ENCODE measurements at regions not wholly inside any gene's neighbourhood (a gene's known extent, or its start where the extent isn't known, plus 50 kb on each side); places are given as distances from the start of the nearest gene placed in this dataset.

- H3K4me3 Mint-ChIP-seq: no peak overlapping the region
- H3K9me3 Mint-ChIP-seq: peaks cover 7% of the 10 kb centered on the region
- DNase-seq: no peak
- no peak overlapping the region for H3K27ac Mint-ChIP-seq
- no peaks in the 10 kb centered on the region for H3K4me1 Mint-ChIP-seq
- POLR2A ChIA-PET: no interaction called here
- CTCF ChIA-PET: no interaction called here
- H3K27me3 Mint-ChIP-seq: no peaks in the 10 kb centered on the region
- no peaks in the 10 kb centered on the region for H3K36me3 Mint-ChIP-seq (ENCODE audit: low read depth)
These were observed 270.2 kb upstream of the SYT4 start for GRCh38 chr18:43547456-43547855.

- Mint-ChIP-seq H3K27ac (no peak overlapping the region), H3K27me3 (no peaks in the 10 kb centered on the region), H3K4me3 (no peak overlapping the region), H3K36me3 (ENCODE audit: low read depth) (no peaks in the 10 kb centered on the region), H3K4me1 (no peaks in the 10 kb centered on the region), H3K9me3 (peaks cover 3% of the 10 kb centered on the region)
- no peak for DNase-seq
- ChIA-PET CTCF (no interaction called here), POLR2A (no interaction called here)
These were observed 282.2 kb upstream of the SYT4 start for GRCh38 chr18:43559507-43559906.

DNA sequence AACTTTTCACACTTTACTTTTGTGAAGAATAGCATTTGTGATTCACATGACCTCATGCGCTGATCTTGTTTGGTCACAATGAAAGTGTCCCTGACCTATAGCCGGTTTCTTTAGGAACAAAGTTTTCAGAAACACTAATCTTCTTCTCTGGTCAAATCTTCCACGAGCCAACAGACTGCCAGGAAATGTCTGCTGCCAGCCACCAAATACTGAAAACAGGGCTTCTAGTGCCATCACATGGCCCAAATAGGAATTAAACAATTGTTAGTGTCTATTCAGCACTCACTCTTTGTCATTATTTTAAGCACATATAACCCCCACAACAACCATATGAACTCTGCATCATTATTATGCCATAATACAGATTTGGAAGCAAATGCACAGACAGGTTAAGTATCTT is 286.5 kb upstream of the SYT4 start:
- no peaks in the 10 kb centered on the region for H3K4me1 Mint-ChIP-seq
- H3K9me3 Mint-ChIP-seq: no peaks in the 10 kb centered on the region
- no peak for DNase-seq
- H3K4me3 Mint-ChIP-seq: no peak overlapping the region
- no peaks in the 10 kb centered on the region for H3K36me3 Mint-ChIP-seq (ENCODE audit: low read depth)
- H3K27me3 Mint-ChIP-seq: no peaks in the 10 kb centered on the region
- POLR2A ChIA-PET: no interaction called here
- CTCF ChIA-PET: no interaction called here
- H3K27ac Mint-ChIP-seq: no peak overlapping the region

GRCh38 chr18:43570593-43570992 is 293.3 kb upstream of the SYT4 start:
- H3K9me3 Mint-ChIP-seq: no peaks in the 10 kb centered on the region
- DNase-seq: no peak
- ChIA-PET POLR2A (no interaction called here), CTCF (no interaction called here)
- H3K4me3 Mint-ChIP-seq: no peak overlapping the region
- no peaks in the 10 kb centered on the region for H3K4me1 Mint-ChIP-seq
- H3K27ac Mint-ChIP-seq: no peak overlapping the region
- no peaks in the 10 kb centered on the region for H3K36me3 Mint-ChIP-seq (ENCODE audit: low read depth)
- no peaks in the 10 kb centered on the region for H3K27me3 Mint-ChIP-seq

DNA sequence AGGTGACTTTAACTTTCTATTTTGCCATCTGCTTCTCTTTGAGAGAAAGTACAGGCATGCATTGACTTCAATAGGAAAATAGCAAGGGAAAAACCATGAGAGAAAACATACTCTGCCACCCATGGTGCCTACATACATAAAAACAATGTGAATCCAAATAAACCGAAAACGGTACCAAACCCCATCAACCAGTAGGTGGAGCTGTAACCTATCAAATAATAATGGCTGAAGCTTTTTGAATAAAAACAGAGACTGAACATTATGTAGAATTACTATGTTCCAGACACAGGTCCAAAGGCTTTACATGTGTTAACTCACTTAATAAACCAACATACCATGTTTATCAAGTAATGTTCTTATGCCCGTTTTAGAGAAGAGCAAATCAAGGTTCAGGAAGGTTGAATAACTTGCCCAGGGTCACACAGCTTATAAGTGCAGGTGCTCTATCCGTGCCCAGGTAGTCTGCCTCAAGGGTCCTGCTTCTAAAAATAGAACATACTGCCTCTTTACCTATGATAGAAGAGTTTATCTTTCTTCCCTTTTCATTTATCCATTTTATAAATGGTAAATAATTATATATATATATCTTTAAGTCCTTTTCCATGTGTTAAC is 293.9 kb upstream of the SYT4 start:
- H3K27me3 Mint-ChIP-seq: no peaks in the 10 kb centered on the region
- no peaks in the 10 kb centered on the region for H3K9me3 Mint-ChIP-seq
- H3K36me3 Mint-ChIP-seq (ENCODE audit: low read depth): no peaks in the 10 kb centered on the region
- H3K27ac Mint-ChIP-seq: no peak overlapping the region
- POLR2A ChIA-PET: no interaction called here
- no peaks in the 10 kb centered on the region for H3K4me1 Mint-ChIP-seq
- peak; percentile 26 for DNase-seq
- no peak overlapping the region for H3K4me3 Mint-ChIP-seq
- CTCF ChIA-PET: no interaction called here

DNA sequence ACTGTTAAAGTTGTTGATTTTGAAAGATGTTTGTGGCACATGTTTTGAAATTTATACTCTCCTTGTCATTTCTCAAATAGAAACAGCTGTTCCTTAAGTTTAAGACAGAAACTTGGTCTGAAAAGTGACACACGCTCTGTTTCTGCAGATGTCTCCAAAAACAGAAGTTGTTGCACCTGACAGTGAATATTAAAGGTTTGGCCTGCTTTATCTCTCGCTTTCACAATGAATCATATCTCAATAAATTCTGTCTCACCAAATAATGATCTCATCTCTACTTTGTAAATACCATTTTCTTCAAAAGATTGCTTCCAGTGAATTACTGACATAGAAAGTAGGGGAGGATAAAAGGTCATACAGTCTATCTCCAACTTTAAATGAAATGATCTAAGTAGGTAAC is 294.9 kb upstream of the SYT4 start:
- ChIA-PET POLR2A (no interaction called here), CTCF (no interaction called here)
- Mint-ChIP-seq H3K4me1 (no peaks in the 10 kb centered on the region), H3K4me3 (no peak overlapping the region), H3K9me3 (no peaks in the 10 kb centered on the region), H3K36me3 (ENCODE audit: low read depth) (no peaks in the 10 kb centered on the region), H3K27me3 (no peaks in the 10 kb centered on the region), H3K27ac (no peak overlapping the region)
- DNase-seq: no peak

DNA sequence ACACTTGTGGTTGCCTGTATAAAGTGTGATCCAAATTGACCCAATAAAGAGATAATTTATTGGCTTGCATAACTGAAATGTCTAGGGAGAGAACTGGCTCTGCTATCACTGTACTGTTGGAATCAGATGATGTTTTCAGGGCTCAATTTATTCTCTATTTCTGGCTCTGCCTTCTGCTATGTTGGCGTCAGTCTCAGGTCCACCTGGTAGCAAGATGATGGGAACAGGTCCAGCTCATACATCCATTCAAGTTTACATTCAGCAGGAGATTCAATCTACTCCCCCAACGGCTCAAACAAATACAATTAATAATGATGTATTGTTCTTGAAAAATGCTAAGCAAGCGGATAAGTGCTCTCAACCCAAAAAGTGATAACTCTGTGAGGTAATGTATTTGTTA is 297.7 kb upstream of the SYT4 start:
- no peaks in the 10 kb centered on the region for H3K27me3 Mint-ChIP-seq
- CTCF ChIA-PET: no interaction called here
- H3K27ac Mint-ChIP-seq: no peak overlapping the region
- POLR2A ChIA-PET: no interaction called here
- no peaks in the 10 kb centered on the region for H3K9me3 Mint-ChIP-seq
- no peak overlapping the region for H3K4me3 Mint-ChIP-seq
- H3K4me1 Mint-ChIP-seq: no peaks in the 10 kb centered on the region
- DNase-seq: no peak
- H3K36me3 Mint-ChIP-seq (ENCODE audit: low read depth): no peaks in the 10 kb centered on the region

DNA sequence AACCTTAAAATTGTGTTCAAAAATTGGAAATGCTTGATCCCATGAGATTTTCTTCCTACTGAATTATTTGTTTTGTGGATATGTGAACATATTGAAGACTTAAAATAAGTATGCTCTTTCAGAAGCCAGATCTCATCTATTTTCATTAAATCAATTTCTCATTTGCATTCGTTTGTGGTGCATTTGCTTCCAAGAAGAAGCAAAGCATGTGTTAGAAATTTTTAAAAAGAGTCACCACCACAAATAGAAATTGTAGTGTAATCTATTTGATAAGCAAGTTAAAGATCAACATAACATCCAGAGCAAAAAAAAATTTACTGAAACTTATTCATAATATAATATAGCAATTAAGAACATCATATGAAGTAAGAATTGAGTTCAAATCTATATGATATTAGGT is 300.9 kb upstream of the SYT4 start:
- Mint-ChIP-seq H3K9me3 (no peaks in the 10 kb centered on the region), H3K27me3 (no peaks in the 10 kb centered on the region), H3K27ac (no peak overlapping the region), H3K36me3 (ENCODE audit: low read depth) (no peaks in the 10 kb centered on the region), H3K4me1 (no peaks in the 10 kb centered on the region), H3K4me3 (no peak overlapping the region)
- no peak for DNase-seq
- CTCF ChIA-PET: no interaction called here
- POLR2A ChIA-PET: interaction anchor here (0.5 kb wide), 1 partner anchor 1464 kb away, joined by 5 read pairs; no protein-coding TSS in a partner anchor

- Mint-ChIP-seq H3K4me3 (no peak overlapping the region), H3K27me3 (peaks cover 2% of the 10 kb centered on the region), H3K36me3 (ENCODE audit: low read depth) (no peaks in the 10 kb centered on the region), H3K9me3 (no peaks in the 10 kb centered on the region), H3K27ac (no peak overlapping the region), H3K4me1 (no peaks in the 10 kb centered on the region)
- ChIA-PET POLR2A (no interaction called here), CTCF (no interaction called here)
- DNase-seq: no peak
These were observed 301.4 kb upstream of the SYT4 start for GRCh38 chr18:43578706-43579105.

DNA sequence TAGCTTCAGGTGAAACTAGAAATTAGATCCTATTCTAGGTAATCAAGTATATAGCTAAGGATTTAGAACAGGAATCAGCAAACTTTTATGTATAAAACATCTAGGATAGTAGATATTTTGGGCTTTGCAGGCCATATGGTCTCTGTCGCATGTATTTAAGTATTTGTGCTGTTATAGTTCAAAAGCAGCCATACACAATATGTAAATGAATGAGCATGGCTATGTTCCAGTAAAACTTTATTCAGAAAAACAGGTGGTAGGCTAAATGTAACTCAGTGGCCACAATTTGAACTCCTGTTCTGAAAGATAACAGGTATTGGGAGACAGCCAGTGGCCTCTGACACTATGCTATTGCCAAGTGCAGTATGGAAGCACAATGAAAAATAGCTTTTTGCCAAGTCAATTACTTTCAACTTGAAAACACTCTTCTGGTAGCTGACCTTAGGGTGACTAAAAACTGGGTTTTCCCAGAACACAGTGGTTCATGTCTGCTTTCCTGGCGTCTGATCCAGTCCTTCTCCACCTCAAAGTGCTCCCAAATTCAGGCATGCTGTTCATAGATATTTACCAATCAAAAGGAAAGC is 304.7 kb upstream of the SYT4 start:
- no peaks in the 10 kb centered on the region for H3K36me3 Mint-ChIP-seq (ENCODE audit: low read depth)
- no peaks in the 10 kb centered on the region for H3K9me3 Mint-ChIP-seq
- peaks cover 3% of the 10 kb centered on the region for H3K27me3 Mint-ChIP-seq
- no peaks in the 10 kb centered on the region for H3K4me1 Mint-ChIP-seq
- ChIA-PET POLR2A (no interaction called here), CTCF (no interaction called here)
- DNase-seq: no peak
- H3K27ac Mint-ChIP-seq: no peak overlapping the region
- no peak overlapping the region for H3K4me3 Mint-ChIP-seq

DNA sequence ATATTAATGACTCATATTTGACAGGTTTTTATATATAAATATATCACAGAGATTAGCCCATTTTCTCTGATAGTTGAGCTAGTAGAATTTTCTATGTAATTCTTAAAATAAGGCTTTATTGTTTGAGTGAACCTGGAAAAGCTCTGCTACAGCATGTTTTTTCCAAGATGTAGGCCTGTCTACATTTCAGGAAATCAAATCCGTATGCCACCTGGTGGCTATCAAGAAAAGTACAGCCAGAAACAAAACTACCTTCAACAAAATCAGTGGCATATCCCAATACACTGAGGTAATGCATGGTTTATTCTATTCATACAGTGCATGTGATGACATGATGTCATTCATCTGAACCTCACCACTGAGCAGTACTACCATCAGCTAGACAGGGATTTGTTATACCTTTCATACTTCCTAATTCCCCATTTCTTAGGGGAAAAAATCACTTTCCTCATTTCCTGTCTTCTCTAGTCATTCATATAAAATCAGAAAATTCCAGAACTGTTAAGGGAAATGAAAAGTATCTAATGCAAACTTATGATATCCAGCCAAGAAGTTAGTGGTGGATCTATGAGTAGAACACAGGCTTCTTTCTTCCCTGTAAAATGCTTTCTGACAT is 310.4 kb upstream of the SYT4 start:
- H3K27ac Mint-ChIP-seq: no peak overlapping the region
- ChIA-PET POLR2A (no interaction called here), CTCF (no interaction called here)
- no peak overlapping the region for H3K4me3 Mint-ChIP-seq
- H3K4me1 Mint-ChIP-seq: no peaks in the 10 kb centered on the region
- peaks cover 3% of the 10 kb centered on the region for H3K27me3 Mint-ChIP-seq
- no peak for DNase-seq
- no peaks in the 10 kb centered on the region for H3K36me3 Mint-ChIP-seq (ENCODE audit: low read depth)
- no peaks in the 10 kb centered on the region for H3K9me3 Mint-ChIP-seq

- ChIA-PET CTCF (no interaction called here), POLR2A (no interaction called here)
- Mint-ChIP-seq H3K4me3 (no peak overlapping the region), H3K4me1 (no peaks in the 10 kb centered on the region), H3K27me3 (no peaks in the 10 kb centered on the region), H3K36me3 (ENCODE audit: low read depth) (no peaks in the 10 kb centered on the region), H3K27ac (no peak overlapping the region), H3K9me3 (no peaks in the 10 kb centered on the region)
- no peak for DNase-seq
These were observed 311.5 kb upstream of the SYT4 start for GRCh38 chr18:43588838-43589237.

DNA sequence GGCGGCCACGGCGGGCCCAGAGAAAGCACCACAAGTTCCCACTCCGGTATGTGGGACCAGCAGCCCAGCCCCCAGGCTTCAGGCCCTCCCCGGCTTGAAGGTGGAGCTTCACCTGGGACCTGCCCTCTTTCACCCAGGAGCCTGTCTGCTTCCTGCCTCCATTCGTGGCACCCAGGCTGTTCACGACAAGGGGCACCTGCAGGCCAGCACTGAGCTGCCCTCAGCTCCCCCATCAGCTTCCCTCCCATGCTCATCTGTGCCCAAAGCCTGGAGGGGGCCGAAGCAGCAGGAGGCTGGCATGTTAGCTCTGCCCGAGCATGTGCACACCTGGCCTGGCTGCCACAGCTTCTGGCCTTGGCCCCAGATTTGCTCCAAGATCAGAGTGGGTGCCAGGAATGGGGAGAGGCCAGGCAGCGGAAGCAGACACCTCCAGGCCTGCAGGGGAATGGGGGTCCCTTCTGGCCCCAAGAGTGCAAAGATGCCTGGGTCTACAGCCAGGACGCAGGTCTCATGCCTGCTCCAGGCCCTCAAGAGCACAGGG is 312.4 kb upstream of the SYT4 start:
- CTCF ChIA-PET: interaction anchor here (1.4 kb wide), 1 partner anchor 1475 kb away, joined by 3 read pairs; no protein-coding TSS in a partner anchor
- Mint-ChIP-seq H3K9me3 (no peaks in the 10 kb centered on the region), H3K27ac (no peak overlapping the region), H3K36me3 (ENCODE audit: low read depth) (no peaks in the 10 kb centered on the region), H3K4me3 (no peak overlapping the region), H3K4me1 (no peaks in the 10 kb centered on the region), H3K27me3 (no peaks in the 10 kb centered on the region)
- DNase-seq: no peak
- POLR2A ChIA-PET: no interaction called here
